ENCODE measurements at regions not wholly inside any gene's neighbourhood (a gene's known extent, or its start where the extent isn't known, plus 50 kb on each side); places are given as distances from the start of the nearest gene placed in this dataset.

DNA sequence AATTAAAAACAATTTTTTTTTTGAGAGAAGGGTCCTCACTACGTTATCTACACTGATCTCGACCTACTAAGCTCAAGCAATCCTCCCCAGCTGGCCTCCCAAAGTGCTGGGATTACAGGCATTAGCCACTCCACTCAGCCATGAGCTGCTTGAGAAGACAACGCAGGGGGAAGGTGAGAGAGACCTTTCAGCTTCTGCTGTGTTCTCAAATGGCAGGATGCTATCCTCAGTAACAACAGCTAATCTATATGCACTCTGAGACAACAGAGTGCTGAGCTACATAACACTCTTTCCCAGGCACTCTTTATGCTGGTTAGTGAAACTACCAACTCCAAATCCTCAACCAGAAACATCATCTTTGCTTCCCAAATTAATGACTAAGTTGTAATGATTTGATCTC lies 526.1 kb downstream of the CCER1 start:
- TF ChIP-seq POLR2AphosphoS5 (IDR thresholded peaks at IDR 0.05): no peak
- TF ChIP-seq, protein P1, sequence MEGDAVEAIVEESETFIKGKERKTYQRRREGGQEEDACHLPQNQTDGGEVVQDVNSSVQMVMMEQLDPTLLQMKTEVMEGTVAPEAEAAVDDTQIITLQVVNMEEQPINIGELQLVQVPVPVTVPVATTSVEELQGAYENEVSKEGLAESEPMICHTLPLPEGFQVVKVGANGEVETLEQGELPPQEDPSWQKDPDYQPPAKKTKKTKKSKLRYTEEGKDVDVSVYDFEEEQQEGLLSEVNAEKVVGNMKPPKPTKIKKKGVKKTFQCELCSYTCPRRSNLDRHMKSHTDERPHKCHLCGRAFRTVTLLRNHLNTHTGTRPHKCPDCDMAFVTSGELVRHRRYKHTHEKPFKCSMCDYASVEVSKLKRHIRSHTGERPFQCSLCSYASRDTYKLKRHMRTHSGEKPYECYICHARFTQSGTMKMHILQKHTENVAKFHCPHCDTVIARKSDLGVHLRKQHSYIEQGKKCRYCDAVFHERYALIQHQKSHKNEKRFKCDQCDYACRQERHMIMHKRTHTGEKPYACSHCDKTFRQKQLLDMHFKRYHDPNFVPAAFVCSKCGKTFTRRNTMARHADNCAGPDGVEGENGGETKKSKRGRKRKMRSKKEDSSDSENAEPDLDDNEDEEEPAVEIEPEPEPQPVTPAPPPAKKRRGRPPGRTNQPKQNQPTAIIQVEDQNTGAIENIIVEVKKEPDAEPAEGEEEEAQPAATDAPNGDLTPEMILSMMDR (IDR thresholded peaks at IDR 0.05): no peak
- no peak for TF ChIP-seq EP300 (IDR thresholded peaks at IDR 0.05; ENCODE audit: low read depth)
- no peak for TF ChIP-seq POLR2A (IDR thresholded peaks at IDR 0.05)

All from transverse colon (tissue), 4 donors.